AG04450 (cell line): ENCODE measurements at regions not wholly inside any gene's neighbourhood (a gene's known extent, or its start where the extent isn't known, plus 50 kb on each side); places are given as distances from the start of the nearest gene placed in this dataset.

Experiments used
- CTCF ChIA-PET: fragments of 300-600, 350-600 bp; formaldehyde crosslinking; extraction: SDS; loops from one replicate; lab custom pipeline; 2022; ENCODE audit warnings: antibody characterized with exemption, inconsistent platforms; lab: Charles Lee
- POLR2A ChIA-PET: fragments of 350-600 bp; formaldehyde crosslinking; extraction: SDS; loops from one replicate; lab custom pipeline; 2021; ENCODE audit warnings: antibody characterized with exemption, inconsistent platforms; lab: Yijun Ruan, JAX
- DNase-seq: peaks from one replicate; pipeline ENCODE4 v3.0.0-alpha.2; 2011; ENCODE audit warnings: low read depth, low spot score
- H3K27ac ChIP-seq: one replicate; pipeline ENCODE4 v1.5.1; 2012; ENCODE audit warnings: low read depth, low read length, control low read depth
- H3K27me3 ChIP-seq: one replicate; pipeline ENCODE4 v1.6.0; 2012; ENCODE audit warnings: low read length; ENCODE audit not compliant: control insufficient read depth, insufficient read depth
- H3K4me3 ChIP-seq: 2 replicates; pipeline ENCODE4 v1.5.1; 2011; ENCODE audit warnings: mild to moderate bottlenecking, low read depth, low read length, control low read depth
- H3K9me3 ChIP-seq: 2 replicates; pipeline ENCODE4 v1.5.1; 2012; ENCODE audit warnings: low read length; ENCODE audit not compliant: control insufficient read depth, insufficient read depth
- TF ChIP-seq, protein P1 (sequence below): IDR thresholded peaks from 2 replicates; pipeline ENCODE4 v1.5.1; 2011; ENCODE audit warnings: low read depth, low read length, control low read depth, inconsistent platforms

DNA sequence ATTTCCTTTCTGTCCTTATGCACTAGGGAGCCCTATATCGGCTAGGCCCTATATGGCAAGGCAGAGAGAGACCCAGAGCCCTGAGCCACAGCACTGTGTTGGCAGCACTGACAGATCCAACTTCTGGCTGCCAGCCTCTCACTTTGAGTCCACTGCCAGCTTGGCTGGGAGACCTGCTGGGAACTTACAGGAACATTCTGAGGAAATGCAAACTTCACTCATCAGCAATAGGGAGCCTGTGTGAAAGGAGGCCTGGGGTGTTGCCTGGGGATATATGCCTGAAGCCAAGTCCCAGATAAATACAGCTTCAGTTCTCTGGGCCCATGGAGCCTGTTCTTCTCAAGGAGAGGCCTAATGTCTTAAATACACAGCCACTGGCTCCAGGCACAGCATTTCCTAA, 78.0 kb downstream of the ADRB2 start:
- no peaks in the 10 kb centered on the region for H3K27me3 ChIP-seq
- H3K27ac ChIP-seq, result no peak overlapping the region
- H3K4me3 ChIP-seq, result no peak overlapping the region
- no peaks in the 10 kb centered on the region for H3K9me3 ChIP-seq
- TF ChIP-seq, protein P1, sequence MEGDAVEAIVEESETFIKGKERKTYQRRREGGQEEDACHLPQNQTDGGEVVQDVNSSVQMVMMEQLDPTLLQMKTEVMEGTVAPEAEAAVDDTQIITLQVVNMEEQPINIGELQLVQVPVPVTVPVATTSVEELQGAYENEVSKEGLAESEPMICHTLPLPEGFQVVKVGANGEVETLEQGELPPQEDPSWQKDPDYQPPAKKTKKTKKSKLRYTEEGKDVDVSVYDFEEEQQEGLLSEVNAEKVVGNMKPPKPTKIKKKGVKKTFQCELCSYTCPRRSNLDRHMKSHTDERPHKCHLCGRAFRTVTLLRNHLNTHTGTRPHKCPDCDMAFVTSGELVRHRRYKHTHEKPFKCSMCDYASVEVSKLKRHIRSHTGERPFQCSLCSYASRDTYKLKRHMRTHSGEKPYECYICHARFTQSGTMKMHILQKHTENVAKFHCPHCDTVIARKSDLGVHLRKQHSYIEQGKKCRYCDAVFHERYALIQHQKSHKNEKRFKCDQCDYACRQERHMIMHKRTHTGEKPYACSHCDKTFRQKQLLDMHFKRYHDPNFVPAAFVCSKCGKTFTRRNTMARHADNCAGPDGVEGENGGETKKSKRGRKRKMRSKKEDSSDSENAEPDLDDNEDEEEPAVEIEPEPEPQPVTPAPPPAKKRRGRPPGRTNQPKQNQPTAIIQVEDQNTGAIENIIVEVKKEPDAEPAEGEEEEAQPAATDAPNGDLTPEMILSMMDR, result no peak
- ChIA-PET POLR2A (no interaction called here), CTCF (interaction anchor here (0.8 to 1.1 kb wide), 2 partner anchors 54 to 171 kb away, joined by 3 read pairs; no protein-coding TSS in a partner anchor)
- no peak for DNase-seq

DNA sequence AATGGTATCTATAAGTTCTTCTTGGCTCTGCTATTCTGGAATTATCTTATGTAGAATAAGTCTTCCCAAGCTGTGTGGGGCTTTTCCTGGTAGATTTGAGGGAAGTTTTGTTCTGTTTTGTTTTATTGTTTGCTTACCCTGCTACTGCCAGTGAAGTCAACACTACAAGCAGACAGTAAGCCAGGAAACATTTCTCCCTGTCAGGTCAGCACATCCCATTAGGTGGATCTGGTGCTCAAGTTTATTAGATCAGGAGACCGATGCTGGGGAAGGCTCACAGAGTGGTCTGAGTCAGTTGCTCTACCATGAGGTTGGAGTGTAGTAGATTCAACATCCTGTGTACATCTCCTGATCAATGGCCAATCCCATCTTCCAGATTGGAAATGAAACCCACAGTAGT, 79.1 kb downstream of the ADRB2 start:
- H3K27ac ChIP-seq, result no peak overlapping the region
- POLR2A ChIA-PET, result no interaction called here
- H3K9me3 ChIP-seq, result no peaks in the 10 kb centered on the region
- CTCF ChIA-PET, result interaction anchor here (1.2 kb wide), 1 partner anchor 52 kb away, joined by 3 read pairs; no protein-coding TSS in a partner anchor
- H3K27me3 ChIP-seq, result no peaks in the 10 kb centered on the region
- DNase-seq, result no peak
- no peak overlapping the region for H3K4me3 ChIP-seq
- TF ChIP-seq, protein P1, result no peak

DNA sequence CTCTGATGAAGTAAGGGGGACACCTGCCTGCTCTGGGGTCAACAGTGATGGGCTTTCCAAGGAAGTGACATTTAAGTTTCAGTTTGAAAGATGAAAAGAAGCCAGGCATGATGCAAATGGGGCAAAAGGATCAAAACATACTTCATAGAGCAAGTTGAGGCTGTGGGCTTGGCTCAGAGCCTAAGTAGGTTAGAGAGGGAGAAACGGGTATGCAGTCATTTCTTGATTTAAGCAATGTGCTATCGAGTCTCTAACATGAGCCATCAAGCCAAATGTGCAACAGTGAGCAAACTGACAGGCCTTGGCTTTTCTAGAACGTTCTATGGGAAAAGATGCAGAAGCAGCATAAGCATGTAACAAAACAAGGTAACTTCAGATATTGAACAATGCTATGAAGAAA, 80.6 kb downstream of the ADRB2 start:
- TF ChIP-seq, protein P1, result no peak
- Histone ChIP-seq H3K27me3 (no peaks in the 10 kb centered on the region), H3K9me3 (no peaks in the 10 kb centered on the region), H3K4me3 (no peak overlapping the region), H3K27ac (no peak overlapping the region)
- POLR2A ChIA-PET, result no interaction called here
- CTCF ChIA-PET, result interaction anchor here (1.0 kb wide), 1 partner anchor 129 kb away, joined by 4 read pairs; no protein-coding TSS in a partner anchor
- DNase-seq, result no peak

DNA sequence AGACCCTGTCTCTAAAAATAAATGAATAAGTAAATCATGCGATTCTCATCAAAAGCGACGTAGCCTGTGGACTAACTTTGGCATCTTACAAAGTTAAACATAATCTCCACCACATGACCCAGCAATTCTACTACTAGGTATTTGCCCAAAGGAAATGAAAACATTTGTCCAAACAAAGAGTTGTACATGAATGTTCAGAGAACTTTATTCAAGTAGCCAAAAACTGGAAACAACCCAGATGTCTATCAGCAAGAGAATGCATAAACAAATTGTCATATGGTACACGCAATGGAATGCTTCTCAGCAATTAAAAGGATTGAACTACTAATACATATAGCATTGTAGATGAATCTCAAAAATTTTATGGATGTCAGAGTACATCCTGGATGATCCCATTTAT, 82.6 kb downstream of the ADRB2 start:
- CTCF ChIA-PET, result interaction anchor here (1.2 kb wide), 1 partner anchor 48 kb away, joined by 6 read pairs; no protein-coding TSS in a partner anchor
- peak; percentile 72 for DNase-seq

DNA sequence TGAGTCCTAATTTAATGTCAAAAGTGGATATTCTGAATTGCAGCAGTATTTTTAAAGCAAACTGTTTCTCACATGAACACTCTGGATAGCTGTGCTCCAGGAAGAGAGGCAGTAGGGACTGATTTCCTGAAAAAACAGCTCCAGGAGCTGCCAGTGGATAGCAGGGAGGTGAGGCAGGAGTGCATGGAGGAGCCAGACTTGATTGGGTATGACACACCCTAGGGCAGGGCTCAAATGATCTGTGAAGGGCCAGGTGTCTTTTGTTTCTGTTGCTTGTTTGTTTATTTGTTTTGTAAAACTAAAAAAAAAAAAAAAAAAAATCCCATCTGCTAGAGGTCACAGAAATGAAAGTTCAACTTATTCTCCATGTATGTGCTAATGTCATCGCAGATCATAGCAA, 83.4 kb downstream of the ADRB2 start:
- no peak for DNase-seq
- TF ChIP-seq, protein P1, result no peak
- Histone ChIP-seq H3K4me3 (no peak overlapping the region), H3K27me3 (no peaks in the 10 kb centered on the region), H3K9me3 (no peaks in the 10 kb centered on the region), H3K27ac (peak overlapping the region; percentile 49)
- CTCF ChIA-PET, result no interaction called here
- POLR2A ChIA-PET, result no interaction called here

More for the DNA sequence above, 82.6 kb downstream of the ADRB2 start:
- POLR2A ChIA-PET, result no interaction called here
- Histone ChIP-seq H3K27ac (peak overlapping the region; percentile 55), H3K9me3 (no peaks in the 10 kb centered on the region), H3K4me3 (no peak overlapping the region), H3K27me3 (no peaks in the 10 kb centered on the region)
- TF ChIP-seq, protein P1, result no peak
